Right atrium auricular region (tissue), 2 donors: ENCODE measurements at regions not wholly inside any gene's neighbourhood (a gene's known extent, or its start where the extent isn't known, plus 50 kb on each side); places are given as distances from the start of the nearest gene placed in this dataset.

Experiments used
- DNase-seq: peaks from one replicate; pipeline ENCODE4 v3.0.0-alpha.2; 2019; ENCODE audit warnings: low spot score
- H3K27ac ChIP-seq, 2 donors: fragments of 200-600 bp; sonication (generic); 1 replicate in 1 of 2; 2 replicates in 1 of 2; pipeline ENCODE4 v1.5.1; 2016 to 2019
- H3K27me3 ChIP-seq, 2 donors: fragments of 200-600 bp; sonication (generic); one replicate each; pipeline versions ENCODE4 v1.5.1 to v1.6.0; 2017 to 2019
- H3K36me3 ChIP-seq: fragments of 200-600 bp; sonication (generic); one replicate; pipeline ENCODE4 v1.5.1; 2016
- H3K4me1 ChIP-seq, 2 donors: fragments of 200-600 bp; sonication (generic); one replicate each; pipeline versions ENCODE4 v1.5.1 to v1.6.0; 2017 to 2019
- H3K4me3 ChIP-seq, 2 donors: fragments of 200-600 bp; sonication (generic); 1 replicate in 1 of 2; 2 replicates in 1 of 2; pipeline ENCODE4 v1.5.1; 2017 to 2019; ENCODE audit warnings: mild to moderate bottlenecking in 1 of 2, moderate library complexity in 1 of 2
- H3K9me3 ChIP-seq, 2 donors: fragments of 200-600 bp; sonication (generic); one replicate each; pipeline ENCODE4 v1.5.1; 2019
- CTCF ChIP-seq, 2 donors: fragments of 200-600 bp; sonication (generic); IDR thresholded peaks; one replicate each; pipeline ENCODE4 v1.5.1; 2019; ENCODE audit warnings: antibody characterized with exemption in 2 of 2

- DNase-seq = no peak
- Histone ChIP-seq H3K27me3 (no peaks in the 10 kb centered on the region), H3K4me1 (peaks cover 0 to 17% of the 10 kb centered on the region in 2 donors), H3K4me3 (no peak overlapping the region), H3K9me3 (no peaks in the 10 kb centered on the region), H3K36me3 (no peaks in the 10 kb centered on the region), H3K27ac (peak overlapping the region in 1 of 2 donors; percentile 67)
- no peak for TF ChIP-seq CTCF (IDR thresholded peaks at IDR 0.05)
These were observed 231.0 kb upstream of the DAPK1 start for GRCh38 chr9:87266697-87267096.

- H3K9me3 ChIP-seq = no peaks in the 10 kb centered on the region
- peak; percentile 74 for DNase-seq
- no peaks in the 10 kb centered on the region for H3K36me3 ChIP-seq
- H3K4me3 ChIP-seq = no peak overlapping the region
- H3K27ac ChIP-seq = peak overlapping the region; percentile 50 to 67
- no peaks in the 10 kb centered on the region for H3K27me3 ChIP-seq
- peaks cover 0 to 17% of the 10 kb centered on the region in 2 donors for H3K4me1 ChIP-seq
- no peak for TF ChIP-seq CTCF (IDR thresholded peaks at IDR 0.05)
These were observed 230.2 kb upstream of the DAPK1 start for GRCh38 chr9:87267251-87268070.

GRCh38 chr9:87269296-87270176, 228.1 kb upstream of the DAPK1 start:
- no peak for DNase-seq
- Histone ChIP-seq H3K4me3 (no peak overlapping the region), H3K9me3 (no peaks in the 10 kb centered on the region), H3K27ac (no peak overlapping the region), H3K4me1 (peaks cover 0 to 17% of the 10 kb centered on the region in 2 donors), H3K36me3 (no peaks in the 10 kb centered on the region), H3K27me3 (no peaks in the 10 kb centered on the region)
- TF ChIP-seq CTCF (IDR thresholded peaks at IDR 0.05) = no peak

- Histone ChIP-seq H3K27me3 (no peaks in the 10 kb centered on the region), H3K9me3 (no peaks in the 10 kb centered on the region), H3K4me3 (no peak overlapping the region), H3K27ac (no peak overlapping the region), H3K36me3 (no peaks in the 10 kb centered on the region), H3K4me1 (peaks cover 0 to 17% of the 10 kb centered on the region in 2 donors)
- peak; percentile 63 for DNase-seq
- no peak for TF ChIP-seq CTCF (IDR thresholded peaks at IDR 0.05)
These were observed 227.3 kb upstream of the DAPK1 start for GRCh38 chr9:87270221-87270847.

- no peak overlapping the region for H3K27ac ChIP-seq
- no peaks in the 10 kb centered on the region for H3K36me3 ChIP-seq
- no peak for TF ChIP-seq CTCF (IDR thresholded peaks at IDR 0.05)
- DNase-seq = no peak
- H3K4me3 ChIP-seq = no peak overlapping the region
- peaks cover 0 to 17% of the 10 kb centered on the region in 2 donors for H3K4me1 ChIP-seq
- no peaks in the 10 kb centered on the region for H3K27me3 ChIP-seq
- no peaks in the 10 kb centered on the region for H3K9me3 ChIP-seq
These were observed 226.8 kb upstream of the DAPK1 start for GRCh38 chr9:87270848-87271234.
